ENCODE measurements at regions not wholly inside any gene's neighbourhood (a gene's known extent, or its start where the extent isn't known, plus 50 kb on each side); places are given as distances from the start of the nearest gene placed in this dataset.

GRCh38 chr22:10780281-10780680 lies 4747.7 kb upstream of the OR11H1 start:
- POLR2A ChIA-PET = no interaction called here
- no peak overlapping the region for H3K27ac ChIP-seq (ENCODE audit: extremely low read length, insufficient read depth, low read length)
- no peaks in the 10 kb centered on the region for H4K20me1 ChIP-seq (ENCODE audit: insufficient read depth, low read length)
- peaks cover 87% of the 10 kb centered on the region for H3K9me3 ChIP-seq (ENCODE audit: low read length)
- BruUV-seq (replicated peaks) = no TSS peak
- H3K27me3 ChIP-seq (ENCODE audit: control insufficient read depth in 1 of 2, insufficient read depth in 2 of 2, low read length in 2 of 2) = no peaks in the 10 kb centered on the region
- no peaks in the 10 kb centered on the region for H3K79me2 ChIP-seq (ENCODE audit: insufficient read depth, low read length)
- H3K4me3 ChIP-seq (replicated peaks in 1 of 3; ENCODE audit: insufficient read depth in 1 of 3, low read depth in 2 of 3, low read length in 3 of 3) = no peak overlapping the region
- no peak for FAIRE-seq
- in situ Hi-C loops (cut with HindIII; ENCODE audit: extremely low pct_ligation_motif_present, low pct_unique_long_range_greater_than_20kb) (no loop called here), intact Hi-C loops (cut with micrococcal nuclease; ENCODE audit: unreplicated experiment) (no loop called here)
- ATAC-seq = peak; percentile 21; the same call in 2 of the 3 replicates
- TF ChIP-seq POGZ (CRISPR knock-in tag; IDR thresholded peaks at IDR 0.05) (no peak), SP2 (CRISPR knock-in tag; IDR thresholded peaks at IDR 0.05) (no peak), SP140L (CRISPR knock-in tag; IDR thresholded peaks at IDR 0.05; ENCODE audit: borderline replicate concordance) (no peak)
- no peak overlapping the region for H3K9ac ChIP-seq (ENCODE audit: insufficient read depth, low read depth, low read length)
- H3K4me1 ChIP-seq (ENCODE audit: insufficient read depth, low read length) = no peaks in the 10 kb centered on the region
- no peak overlapping the region for H2AFZ ChIP-seq (ENCODE audit: low read length)
- H3K4me2 ChIP-seq (ENCODE audit: low read depth, low read length) = no peak overlapping the region
- no peaks in the 10 kb centered on the region for H3K36me3 ChIP-seq (replicated peaks in 1 of 2; ENCODE audit: control insufficient read depth in 1 of 2, insufficient read depth in 2 of 2, low read length in 2 of 2)
- 23% methylated on average over 8 of the region's 8 CpGs for WGBS (ENCODE audit: low lambda C conversion rate)
- CTCF ChIA-PET (ENCODE audit: low intra/inter-chr PET ratio, low total read pairs) = no interaction called here
- DNase-seq (ENCODE audit: low spot score) = no peak

- CTCF ChIA-PET (ENCODE audit: low intra/inter-chr PET ratio, low total read pairs) = no interaction called here
- Histone ChIP-seq H3K9me3 (ENCODE audit: low read length) (peaks cover 74% of the 10 kb centered on the region), H3K9ac (ENCODE audit: insufficient read depth, low read depth, low read length) (no peak overlapping the region), H3K27me3 (ENCODE audit: control insufficient read depth in 1 of 2, insufficient read depth in 2 of 2, low read length in 2 of 2) (no peaks in the 10 kb centered on the region), H4K20me1 (ENCODE audit: insufficient read depth, low read length) (no peaks in the 10 kb centered on the region), H2AFZ (ENCODE audit: low read length) (no peak overlapping the region), H3K4me3 (replicated peaks in 1 of 3; ENCODE audit: insufficient read depth in 1 of 3, low read depth in 2 of 3, low read length in 3 of 3) (no peak overlapping the region), H3K4me2 (ENCODE audit: low read depth, low read length) (no peak overlapping the region), H3K79me2 (ENCODE audit: insufficient read depth, low read length) (no peaks in the 10 kb centered on the region), H3K4me1 (ENCODE audit: insufficient read depth, low read length) (no peaks in the 10 kb centered on the region), H3K36me3 (replicated peaks in 1 of 2; ENCODE audit: control insufficient read depth in 1 of 2, insufficient read depth in 2 of 2, low read length in 2 of 2) (no peaks in the 10 kb centered on the region), H3K27ac (ENCODE audit: extremely low read length, insufficient read depth, low read length) (no peak overlapping the region)
- TF ChIP-seq ZNF331 (CRISPR knock-in tag; IDR thresholded peaks at IDR 0.05) (no peak), ELF4 (CRISPR knock-in tag; IDR thresholded peaks at IDR 0.05; ENCODE audit: borderline replicate concordance) (no peak), TIGD3 (CRISPR knock-in tag; IDR thresholded peaks at IDR 0.05; ENCODE audit: borderline replicate concordance) (no peak), DNMT1 (CRISPR knock-in tag; IDR thresholded peaks at IDR 0.05) (no peak), SMARCE1 (IDR thresholded peaks at IDR 0.05; ENCODE audit: borderline replicate concordance) (no peak), RARG (CRISPR knock-in tag; IDR thresholded peaks at IDR 0.05; ENCODE audit: low read depth) (no peak), ZNF546 (CRISPR knock-in tag; conservative IDR thresholded peaks at IDR 0.05) (no peak), ISL2 (CRISPR knock-in tag; IDR thresholded peaks at IDR 0.05) (no peak), ETS1 (CRISPR knock-in tag; IDR thresholded peaks at IDR 0.05) (no peak), YY1 (IDR thresholded peaks at IDR 0.05; ENCODE audit: insufficient read depth, insufficient replicate concordance, low read depth, low read length) (no peak)
- intact Hi-C loops (cut with micrococcal nuclease; ENCODE audit: unreplicated experiment) (no loop called here), in situ Hi-C loops (cut with HindIII; ENCODE audit: extremely low pct_ligation_motif_present, low pct_unique_long_range_greater_than_20kb) (no loop called here)
- DNase-seq (ENCODE audit: low spot score) (no peak), ATAC-seq (no peak), FAIRE-seq (no peak)
- BruUV-seq (replicated peaks) = no TSS peak
- POLR2A ChIA-PET = no interaction called here
- 17% methylated on average over 10 of the region's 10 CpGs for WGBS (ENCODE audit: low lambda C conversion rate)
Measured at GRCh38 chr22:10781571-10782403, 4746.2 kb upstream of the OR11H1 start.
